ENCODE measurements at regions not wholly inside any gene's neighbourhood (a gene's known extent, or its start where the extent isn't known, plus 50 kb on each side); places are given as distances from the start of the nearest gene placed in this dataset.

DNA sequence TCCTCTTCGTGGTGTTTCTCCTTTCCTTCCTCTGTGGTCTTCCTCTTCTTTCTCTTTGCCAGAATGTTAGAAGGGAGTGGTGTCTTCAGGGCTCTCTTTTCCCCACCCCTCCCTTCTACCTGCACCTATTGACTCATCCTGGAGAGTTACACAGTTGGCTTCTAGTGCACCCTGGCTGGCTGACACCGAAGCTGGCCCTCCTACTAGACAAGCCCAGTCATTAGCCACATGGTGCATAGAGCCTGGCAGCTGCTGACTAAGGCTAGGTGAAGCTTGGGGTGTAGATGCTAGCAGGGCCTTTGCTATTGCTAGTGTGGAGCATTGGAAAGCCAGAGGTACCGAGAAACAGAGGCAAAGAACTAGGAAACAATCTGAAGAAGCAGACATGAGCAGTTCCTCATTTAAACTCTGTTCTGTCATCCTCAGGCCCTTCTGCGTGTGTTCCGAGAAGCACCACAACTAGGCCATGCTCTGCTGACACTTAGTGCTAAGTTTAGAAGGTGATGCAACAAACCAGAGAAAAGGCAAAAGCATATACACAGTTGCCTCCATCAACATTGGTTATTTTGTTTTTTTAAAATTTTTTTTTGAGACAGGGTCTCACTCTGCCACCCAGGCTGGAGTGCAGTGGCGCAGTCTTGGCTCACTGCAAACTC is 213.9 kb downstream of the BAMBI start:
- TF ChIP-seq POLR2AphosphoS2 (IDR thresholded peaks at IDR 0.05; ENCODE audit: low read depth, low read length) (no peak), HDAC6 (IDR thresholded peaks at IDR 0.05; ENCODE audit: unreplicated experiment) (no peak), BCL3 (IDR thresholded peaks at IDR 0.05; ENCODE audit: borderline replicate concordance, insufficient read depth, low read depth, low read length, poor library complexity, severe bottlenecking) (no peak), KLF5 (IDR thresholded peaks at IDR 0.05; ENCODE audit: partially characterized antibody) (no peak), ZNF274 (IDR thresholded peaks at IDR 0.05; ENCODE audit: insufficient read depth, insufficient read length) (no peak), ETV6 (conservative IDR thresholded peaks at IDR 0.05 in 1 of 2, IDR thresholded peaks at IDR 0.05 in 1 of 2; ENCODE audit: borderline replicate concordance in 1 of 2, low read depth in 1 of 2) (no peak), ZNF384 (IDR thresholded peaks at IDR 0.05; ENCODE audit: borderline replicate concordance, low read depth, low read length) (no peak), MTA3 (IDR thresholded peaks at IDR 0.05; ENCODE audit: borderline replicate concordance, low read length) (no peak), ZBED1 (IDR thresholded peaks at IDR 0.05; ENCODE audit: borderline replicate concordance) (no peak), CBFB (IDR thresholded peaks at IDR 0.05; ENCODE audit: low read depth) (no peak), BRCA1 (IDR thresholded peaks at IDR 0.05; ENCODE audit: low read depth, low read length) (no peak), ZNF622 (IDR thresholded peaks at IDR 0.05) (no peak)
- TF ChIP-seq, protein P1, sequence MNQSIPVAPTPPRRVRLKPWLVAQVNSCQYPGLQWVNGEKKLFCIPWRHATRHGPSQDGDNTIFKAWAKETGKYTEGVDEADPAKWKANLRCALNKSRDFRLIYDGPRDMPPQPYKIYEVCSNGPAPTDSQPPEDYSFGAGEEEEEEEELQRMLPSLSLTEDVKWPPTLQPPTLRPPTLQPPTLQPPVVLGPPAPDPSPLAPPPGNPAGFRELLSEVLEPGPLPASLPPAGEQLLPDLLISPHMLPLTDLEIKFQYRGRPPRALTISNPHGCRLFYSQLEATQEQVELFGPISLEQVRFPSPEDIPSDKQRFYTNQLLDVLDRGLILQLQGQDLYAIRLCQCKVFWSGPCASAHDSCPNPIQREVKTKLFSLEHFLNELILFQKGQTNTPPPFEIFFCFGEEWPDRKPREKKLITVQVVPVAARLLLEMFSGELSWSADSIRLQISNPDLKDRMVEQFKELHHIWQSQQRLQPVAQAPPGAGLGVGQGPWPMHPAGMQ (IDR thresholded peaks at IDR 0.05; ENCODE audit: borderline replicate concordance), result no peak
- SMC1A ChIA-PET (ENCODE audit: uncharacterized antibody, unreplicated experiment), result no interaction called here
- intact Hi-C loops (cut with micrococcal nuclease; ENCODE audit: unreplicated experiment), result no loop called here
- Histone ChIP-seq H4K20me1 (ENCODE audit: control insufficient read depth, insufficient read depth) (no peaks in the 10 kb centered on the region), H3K9ac (ENCODE audit: control insufficient read depth, insufficient read depth, low read length) (no peak overlapping the region), H3K4me3 (no peak overlapping the region), H3K9me3 (replicated peaks; ENCODE audit: control insufficient read depth, insufficient read depth, low read length) (no peaks in the 10 kb centered on the region), H2AFZ (ENCODE audit: control insufficient read depth, low read depth, low read length) (no peak overlapping the region), H3K36me3 (ENCODE audit: control insufficient read depth in 2 of 2, insufficient read depth in 2 of 2, low read length in 1 of 2) (no peaks in the 10 kb centered on the region), H3K4me2 (ENCODE audit: control insufficient read depth, insufficient read depth) (no peak overlapping the region), H3K27me3 (replicated peaks in 1 of 2; ENCODE audit: control insufficient read depth in 2 of 2, insufficient read depth in 2 of 2, low read length in 1 of 2) (no peaks in the 10 kb centered on the region; a peak in 1 of 4 replicates), H3K79me2 (ENCODE audit: control insufficient read depth, insufficient read depth, low read length) (no peaks in the 10 kb centered on the region), H3K27ac (ENCODE audit: control insufficient read depth, insufficient read depth) (no peak overlapping the region), H3K4me1 (ENCODE audit: control insufficient read depth, insufficient read depth, low read length) (no peaks in the 10 kb centered on the region)
- RAD21 ChIA-PET (ENCODE audit: unreplicated experiment), result no interaction called here
- no peak; the same call in 2 of the 3 replicates for ATAC-seq
- DNase-seq (ENCODE audit: low read depth, low spot score), result no peak
- no TSS peak for BruUV-seq (replicated peaks)
- no peak for FAIRE-seq
- POLR2A ChIA-PET, result no interaction called here
- in situ Hi-C loops (cut with MboI), result no loop called here
- 26% methylated on average over 6 of the region's 6 CpGs for WGBS (ENCODE audit: insufficient coverage, insufficient replicate concordance, low lambda C conversion rate, missing lambda C conversion rate)
- CTCF ChIA-PET, result no interaction called here

All from GM12878 (cell line).